HG02970 (cell line): ENCODE measurements at regions not wholly inside any gene's neighbourhood (a gene's known extent, or its start where the extent isn't known, plus 50 kb on each side); places are given as distances from the start of the nearest gene placed in this dataset.
"Not testable (repeated sequence)": the region's sequence is repeated elsewhere in the genome, so short reads cannot be mapped to it uniquely, and the experiment has no call there.

Experiments used
- ATAC-seq: cut with Tn5 transposase; IDR thresholded peaks from one replicate; pipeline ENCODE4 v1.9.1; 2021; ENCODE audit warnings: mild to moderate bottlenecking, moderate library complexity, moderate number of reproducible peaks; ENCODE audit not compliant: unreplicated experiment, low FRiP score

DNA sequence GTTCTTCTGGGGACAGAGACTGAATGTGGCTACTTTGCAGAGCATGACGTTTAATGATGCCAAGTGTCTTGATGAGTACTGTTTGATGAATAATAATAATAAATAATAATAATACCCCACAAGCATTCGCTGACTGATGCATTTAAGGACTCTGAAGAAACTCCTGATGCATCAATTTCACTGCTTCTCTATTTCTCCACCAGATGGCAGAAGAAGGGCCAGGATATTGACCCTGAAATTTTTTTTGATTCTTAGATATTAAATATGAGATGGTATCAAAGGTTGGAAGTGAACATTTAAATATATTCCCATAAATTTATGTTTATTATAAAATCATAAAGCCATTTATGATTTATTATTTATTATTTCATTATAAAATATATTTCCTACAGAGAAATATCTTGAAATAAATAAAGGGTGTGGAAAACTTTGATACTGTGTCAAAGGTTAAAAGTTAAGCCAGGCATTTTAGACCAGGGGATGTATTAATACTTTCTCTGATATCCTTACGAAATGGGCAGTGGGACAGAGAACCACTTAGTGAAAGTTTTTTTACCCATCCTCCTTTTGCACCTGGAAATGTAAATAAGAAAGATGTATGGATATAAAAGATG is 170.9 kb downstream of the LACC1 start:
- no peak for ATAC-seq

DNA sequence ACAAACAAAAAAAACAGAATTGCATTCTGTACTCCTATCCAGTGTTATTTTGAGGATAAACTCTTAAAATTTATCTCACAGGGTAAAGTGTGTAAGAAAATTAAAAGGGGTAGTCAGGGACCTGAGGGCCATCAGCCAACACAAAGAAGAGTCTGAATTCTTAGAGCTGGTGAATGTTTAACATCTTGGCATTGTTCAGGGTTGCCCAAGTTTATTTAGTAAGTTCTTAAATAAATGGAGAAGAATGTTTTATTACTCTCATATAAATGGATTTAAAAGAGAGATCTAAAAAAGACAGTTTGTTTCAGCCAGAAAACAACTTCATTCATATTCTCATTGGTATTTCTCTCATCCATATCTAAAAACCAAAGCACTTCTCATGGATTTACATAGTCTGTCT is 171.7 kb downstream of the LACC1 start:
- no peak for ATAC-seq

GRCh38 chr13:44051918-44052675 is 172.4 kb downstream of the LACC1 start:
- no peak for ATAC-seq

GRCh38 chr13:44052780-44053184 is 173.1 kb downstream of the LACC1 start:
- ATAC-seq: no peak

GRCh38 chr13:44053208-44053607 is 173.5 kb downstream of the LACC1 start:
- ATAC-seq: no peak

- no peak for ATAC-seq
Observed at GRCh38 chr13:44054525-44054924, 174.8 kb downstream of the LACC1 start.

DNA sequence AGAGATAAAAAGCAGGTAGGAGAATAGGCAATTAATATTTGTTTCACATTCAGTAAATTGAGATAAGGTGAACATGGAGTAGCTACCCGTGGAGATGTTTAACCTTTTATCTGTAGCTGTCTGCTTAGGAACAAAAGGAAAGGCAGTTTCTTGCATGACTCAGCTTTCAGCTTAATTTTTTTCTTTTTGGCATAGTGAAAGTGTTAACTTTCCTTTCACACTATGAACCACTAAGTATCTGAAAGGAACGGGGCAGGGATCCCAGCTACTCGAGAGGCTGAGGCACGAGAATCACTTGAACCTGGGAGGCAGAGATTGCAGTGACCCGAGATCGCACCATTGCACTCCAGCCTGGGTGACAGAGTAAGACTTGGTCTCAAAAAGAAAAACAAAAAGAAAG is 176.0 kb downstream of the LACC1 start:
- ATAC-seq: not testable (repeated sequence)

- no peak for ATAC-seq
Observed at GRCh38 chr13:44058067-44058466, 178.4 kb downstream of the LACC1 start.

DNA sequence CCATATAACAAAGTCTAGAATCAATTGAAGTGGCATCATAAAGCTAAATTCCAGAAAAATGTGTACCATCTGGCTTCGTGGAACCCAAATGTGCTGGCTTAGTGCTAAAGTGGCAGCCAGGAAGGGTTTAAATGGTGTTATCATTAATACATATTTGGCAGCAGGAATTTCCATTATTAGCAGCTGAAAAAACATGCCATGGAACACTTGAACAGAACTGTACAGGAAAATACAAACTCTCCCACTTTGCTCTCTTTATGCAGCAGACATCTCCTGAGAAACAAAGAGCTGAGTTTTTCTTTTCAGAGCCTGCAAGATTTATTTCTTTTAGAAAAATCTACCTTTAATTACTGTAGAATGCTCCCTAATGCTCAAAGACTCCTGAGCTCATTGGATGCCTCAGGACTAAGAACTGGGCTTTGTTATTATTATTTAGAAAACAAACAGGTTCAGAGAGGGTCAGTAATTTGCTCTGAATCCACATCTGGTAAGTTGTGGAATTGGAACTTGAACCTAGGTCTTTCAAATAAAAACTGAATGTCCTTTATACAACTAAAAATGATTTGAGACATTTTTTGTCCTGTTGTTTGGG is 179.0 kb downstream of the LACC1 start:
- no peak for ATAC-seq

GRCh38 chr13:44061876-44062275 is 182.2 kb downstream of the LACC1 start:
- no peak for ATAC-seq

- no peak for ATAC-seq
Observed at GRCh38 chr13:44063467-44063866, 183.8 kb downstream of the LACC1 start.

- ATAC-seq: no peak
Observed at GRCh38 chr13:44063881-44064280, 184.2 kb downstream of the LACC1 start.

GRCh38 chr13:44064357-44064756 is 184.7 kb downstream of the LACC1 start:
- ATAC-seq: no peak

DNA sequence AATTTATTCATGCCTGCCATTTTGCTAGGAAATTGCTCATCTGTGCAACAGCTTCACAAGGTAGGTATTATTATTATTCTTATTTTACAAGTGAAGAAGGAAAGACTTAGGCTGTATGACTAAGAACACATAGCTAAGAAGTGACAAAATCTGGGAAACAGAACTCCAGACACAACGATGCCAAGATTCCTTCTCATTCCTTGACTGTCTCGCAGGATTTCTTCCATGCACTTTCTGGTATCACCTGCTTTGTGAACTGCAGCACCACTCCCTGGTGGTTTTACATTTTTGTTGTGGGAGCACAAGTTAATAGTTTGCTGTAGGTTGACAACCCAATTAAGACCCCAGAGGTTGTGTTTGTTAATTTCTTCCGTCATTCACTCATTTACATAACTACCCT is 188.5 kb downstream of the LACC1 start:
- ATAC-seq: no peak

DNA sequence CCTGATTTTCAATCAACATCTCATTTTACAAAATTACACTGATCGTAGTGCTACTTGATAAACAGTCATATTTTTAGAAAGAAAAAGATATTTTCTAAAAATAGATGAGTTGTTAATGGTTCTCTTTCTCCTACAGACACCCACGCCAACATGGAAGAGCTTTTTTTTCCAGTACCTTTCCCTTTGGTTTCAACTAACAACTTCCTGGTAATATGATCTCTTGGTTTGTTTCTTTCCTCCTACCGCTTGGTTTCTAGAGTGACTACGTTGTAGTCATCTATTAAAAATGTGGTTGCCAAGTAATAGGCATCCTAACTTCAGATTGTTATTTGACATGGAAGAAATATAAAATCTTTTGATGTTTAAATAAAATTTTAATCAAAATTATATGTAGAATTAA is 189.0 kb downstream of the LACC1 start:
- ATAC-seq: no peak

- ATAC-seq: no peak
Observed at GRCh38 chr13:44072536-44072935, 192.8 kb downstream of the LACC1 start.

DNA sequence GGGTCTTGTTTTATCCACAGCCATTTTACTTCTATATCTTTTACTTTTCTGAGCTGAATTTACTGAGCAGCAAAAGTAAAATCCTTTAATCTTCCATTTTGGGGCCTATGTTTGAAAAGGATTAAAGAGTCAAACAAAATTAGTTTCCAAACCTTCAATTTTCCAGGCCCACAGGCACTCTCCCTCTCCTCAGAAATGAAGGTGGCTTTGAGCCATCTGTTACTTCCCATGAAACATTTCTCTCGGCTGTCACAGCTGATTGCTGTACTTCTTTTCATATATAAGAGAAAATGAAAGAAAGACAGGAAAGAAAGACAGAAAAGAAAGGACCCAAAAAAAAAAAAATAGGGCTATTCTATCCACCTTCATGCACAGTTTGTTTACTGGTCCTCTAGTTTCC is 194.9 kb downstream of the LACC1 start:
- ATAC-seq: no peak

DNA sequence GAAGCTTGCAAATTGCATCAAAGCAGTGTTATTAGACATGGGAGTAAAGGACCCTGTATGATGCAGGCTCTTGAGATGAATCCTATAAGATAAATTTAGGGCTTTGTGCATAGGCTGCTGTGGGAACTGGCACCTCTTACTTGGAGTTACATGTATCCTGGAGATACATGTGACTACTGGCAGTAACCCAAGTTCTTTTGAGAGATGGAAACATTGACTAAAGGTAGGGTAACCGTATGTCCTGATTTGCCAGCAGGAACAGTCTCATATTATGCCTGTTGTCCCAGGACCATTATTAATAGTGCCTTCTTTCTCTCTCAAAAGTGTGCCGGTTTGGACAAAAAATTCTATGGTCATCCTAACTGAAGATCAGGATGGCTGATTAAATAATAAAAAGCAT is 195.4 kb downstream of the LACC1 start:
- ATAC-seq: no peak

DNA sequence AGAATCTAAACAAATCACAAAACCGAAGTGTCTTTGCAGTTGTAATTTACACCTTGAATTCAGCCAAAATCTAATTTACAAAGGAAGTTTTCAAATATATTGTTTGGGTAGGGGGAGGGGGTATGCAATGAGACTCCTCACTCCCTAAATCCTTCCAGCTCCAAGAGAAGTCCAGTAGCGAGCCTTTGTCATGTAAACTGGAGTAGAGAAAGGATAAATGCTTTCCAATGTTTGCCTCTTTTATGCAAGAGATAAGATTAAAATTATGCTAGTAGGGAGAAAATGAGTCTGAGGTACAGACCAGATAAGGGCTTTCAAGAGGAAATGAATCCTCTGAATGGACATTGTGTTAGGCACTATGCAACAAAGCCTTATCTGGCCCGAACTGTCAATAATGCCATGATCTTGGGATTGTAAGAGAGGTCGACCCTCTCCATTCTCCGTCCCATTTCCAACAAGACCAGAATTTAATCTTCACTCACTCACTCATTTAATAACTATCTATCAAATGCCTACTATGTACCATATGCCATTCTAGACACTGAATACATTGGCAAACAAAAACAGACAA is 199.2 kb downstream of the LACC1 start:
- no peak for ATAC-seq

- ATAC-seq: no peak
Observed at GRCh38 chr13:44079413-44080205, 199.9 kb downstream of the LACC1 start.

DNA sequence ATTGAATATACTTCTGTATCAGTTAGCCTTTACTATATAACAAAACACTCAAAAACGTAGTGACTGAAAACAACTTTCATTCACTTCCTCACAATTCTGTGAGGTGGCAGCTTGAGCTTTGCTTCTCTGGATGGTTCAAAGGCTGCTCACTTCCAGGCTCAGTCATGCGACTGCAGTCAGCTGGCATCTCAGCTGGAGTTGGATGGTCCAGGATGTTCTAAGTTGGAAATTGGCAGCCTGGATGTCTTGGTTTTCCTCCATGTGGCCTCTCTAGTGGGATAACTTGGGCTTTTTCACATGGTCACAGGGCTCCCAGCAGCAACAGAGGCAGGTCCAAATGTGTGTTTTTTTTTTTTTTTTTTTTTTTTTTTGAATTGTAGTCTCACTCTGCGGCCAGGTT is 204.4 kb downstream of the LACC1 start:
- no peak for ATAC-seq
